BJ (cell line): ENCODE measurements at regions not wholly inside any gene's neighbourhood (a gene's known extent, or its start where the extent isn't known, plus 50 kb on each side); places are given as distances from the start of the nearest gene placed in this dataset.

Experiments
- CTCF ChIA-PET: fragments of 350-600 bp; formaldehyde crosslinking; extraction: SDS; loops from one replicate; lab custom pipeline; 2021; ENCODE audit warnings: antibody characterized with exemption, inconsistent platforms; lab: Yijun Ruan, JAX
- POLR2A ChIA-PET: fragments of 300-600 bp; sonication (Branson Sonifier 250); formaldehyde crosslinking; extraction: SDS; loops from one replicate; lab custom pipeline; 2021; ENCODE audit warnings: antibody characterized with exemption; lab: Charles Lee
- DNase-seq: peaks from one replicate; pipeline ENCODE4 v3.0.0-alpha.2; 2011; ENCODE audit warnings: low read depth
- H3K27me3 ChIP-seq: 2 replicates; pipeline ENCODE4 v1.6.0; 2011; ENCODE audit warnings: low read length; ENCODE audit not compliant: control insufficient read depth, insufficient read depth
- H3K36me3 ChIP-seq: 2 replicates; pipeline ENCODE4 v1.5.1; 2011; ENCODE audit warnings: low read length; ENCODE audit not compliant: control insufficient read depth, insufficient read depth
- H3K4me3 ChIP-seq: 2 replicates; pipeline ENCODE4 v1.5.1; 2011; ENCODE audit warnings: low read depth, mild to moderate bottlenecking, control low read depth, low read length
- CTCF ChIP-seq: IDR thresholded peaks from 2 replicates; pipeline ENCODE4 v1.5.1; 2011; ENCODE audit warnings: low read depth, mild to moderate bottlenecking, control low read depth, inconsistent platforms, low read length, moderate library complexity; ENCODE audit not compliant: insufficient read depth

- DNase-seq: no peak
- no peak overlapping the region for H3K4me3 ChIP-seq
- no peaks in the 10 kb centered on the region; the same call in 1 of the 2 replicates for H3K27me3 ChIP-seq
- ChIA-PET POLR2A (no interaction called here), CTCF (no interaction called here)
- TF ChIP-seq CTCF: no peak
- H3K36me3 ChIP-seq: no peaks in the 10 kb centered on the region
These were observed 125.3 kb upstream of the STMND1 start for GRCh38 chr6:16976385-16977183.

- ChIA-PET POLR2A (no interaction called here), CTCF (interaction anchor here (0.6 to 1.5 kb wide), 4 partner anchors 10 to 211 kb away, joined by 3 to 9 read pairs (median 3); no protein-coding TSS in a partner anchor)
- no peaks in the 10 kb centered on the region for H3K27me3 ChIP-seq
- TF ChIP-seq CTCF: no peak
- H3K4me3 ChIP-seq: no peak overlapping the region
- no peaks in the 10 kb centered on the region for H3K36me3 ChIP-seq
- DNase-seq: no peak
These were observed 127.0 kb upstream of the STMND1 start for GRCh38 chr6:16974704-16975359.

GRCh38 chr6:16974387-16974673 is 127.5 kb upstream of the STMND1 start:
- Histone ChIP-seq H3K4me3 (no peak overlapping the region), H3K27me3 (no peaks in the 10 kb centered on the region), H3K36me3 (no peaks in the 10 kb centered on the region)
- POLR2A ChIA-PET: no interaction called here
- CTCF ChIA-PET: interaction anchor here (0.6 to 1.5 kb wide), 4 partner anchors 9 to 211 kb away, joined by 3 to 9 read pairs (median 3); no protein-coding TSS in a partner anchor
- DNase-seq: no peak
- no peak for TF ChIP-seq CTCF

GRCh38 chr6:16973545-16974386 is 128.1 kb upstream of the STMND1 start:
- no peak overlapping the region for H3K4me3 ChIP-seq
- CTCF ChIA-PET: interaction anchor here (0.6 to 1.5 kb wide), 5 partner anchors 9 to 210 kb away, joined by 3 to 9 read pairs (median 3); no protein-coding TSS in a partner anchor
- no peak for TF ChIP-seq CTCF
- POLR2A ChIA-PET: no interaction called here
- H3K27me3 ChIP-seq: no peaks in the 10 kb centered on the region
- H3K36me3 ChIP-seq: no peaks in the 10 kb centered on the region
- DNase-seq: no peak
